Adrenal gland (tissue), 9 donors: ENCODE measurements at regions not wholly inside any gene's neighbourhood (a gene's known extent, or its start where the extent isn't known, plus 50 kb on each side); places are given as distances from the start of the nearest gene placed in this dataset.

ENCODE experiments used
- DNase-seq, 7 donors: peaks; one replicate each; pipeline ENCODE4 v3.0.0-alpha.2; 2019 to 2020
- H3K27ac ChIP-seq, 5 donors: fragments of 200-600 bp; sonication (generic) in 4 of 5; 1 replicate in 3 of 5; 2 replicates in 2 of 5; pipeline versions ENCODE4 v1.5.1 to v1.8.0; 2016 to 2020; ENCODE audit warnings: mild to moderate bottlenecking in 1 of 5
- H3K27me3 ChIP-seq: fragments of 200-600 bp; 2 replicates; pipeline ENCODE4 v1.8.0; 2021
- H3K36me3 ChIP-seq, 2 donors: fragments of 200-600 bp; replicated peaks in 1 of 2; 1 replicate in 1 of 2; 2 replicates in 1 of 2; pipeline versions ENCODE4 v1.5.1 to v1.8.0; 2018 to 2022
- H3K4me1 ChIP-seq, 2 donors: fragments of 200-600 bp; replicated peaks in 1 of 2; 1 replicate in 1 of 2; 2 replicates in 1 of 2; pipeline versions ENCODE4 v1.5.1 to v1.8.0; 2018 to 2021
- H3K4me3 ChIP-seq, 4 donors: fragments of 200-600 bp; sonication (generic) in 3 of 4; one replicate each; pipeline ENCODE4 v1.5.1; 2016 to 2018
- H3K9me3 ChIP-seq, 3 donors: fragments of 200-600 bp; sonication (generic) in 1 of 3; replicated peaks in 1 of 3; 1 replicate in 2 of 3; 2 replicates in 1 of 3; pipeline versions ENCODE4 v1.5.1 to v1.8.0; 2016 to 2021
- POLR2A ChIP-seq, 2 donors: fragments of 450-650 bp; IDR thresholded peaks; one replicate each; pipeline ENCODE4 v1.6.1; 2017; ENCODE audit warnings: antibody characterized with exemption in 2 of 2, mild to moderate bottlenecking in 2 of 2, moderate library complexity in 1 of 2
- WGBS, 4 donors: extraction: QIAGEN DNeasy Blood & Tissue Kit in 2 of 4; methylation state at CpG; one replicate each; pipeline versions ENCODE4 v1.1.5 to v1.1.7; 2013 to 2017; 5-methylcytosine and 5-hydroxymethylcytosine counted together
- intact Hi-C, 2 donors: fragments of 100-400 bp; cut with DNase I; formaldehyde crosslinking; loops; one replicate each; pipeline versions ENCODE4 v1.14.1 to v1.15.0; 2022 to 2023
- TF ChIP-seq, protein P1 (sequence below), 6 experiments: fragments of 450-650 bp in 4 of 6; fragments of 200-600 bp in 2 of 6; sonication (generic) in 1 of 6; IDR thresholded peaks; 1 replicate in 5 of 6; 2 replicates in 1 of 6; pipeline versions ENCODE4 v1.5.1 to v1.8.0; 2016 to 2021; ENCODE audit warnings: antibody characterized with exemption in 6 of 6, mild to moderate bottlenecking in 2 of 6, moderate library complexity in 1 of 6
- donor health status: healthy with polysubstance abuse.
- donor health status: Bipolar disorder and iron deficiency.
- donor health status: DM: yes; HTN: yes; CAD: no.
- donor health status: DM: no; HTN: no; CAD: no.
- donor health status: DM: no; HTN: no; CAD: no.

DNA sequence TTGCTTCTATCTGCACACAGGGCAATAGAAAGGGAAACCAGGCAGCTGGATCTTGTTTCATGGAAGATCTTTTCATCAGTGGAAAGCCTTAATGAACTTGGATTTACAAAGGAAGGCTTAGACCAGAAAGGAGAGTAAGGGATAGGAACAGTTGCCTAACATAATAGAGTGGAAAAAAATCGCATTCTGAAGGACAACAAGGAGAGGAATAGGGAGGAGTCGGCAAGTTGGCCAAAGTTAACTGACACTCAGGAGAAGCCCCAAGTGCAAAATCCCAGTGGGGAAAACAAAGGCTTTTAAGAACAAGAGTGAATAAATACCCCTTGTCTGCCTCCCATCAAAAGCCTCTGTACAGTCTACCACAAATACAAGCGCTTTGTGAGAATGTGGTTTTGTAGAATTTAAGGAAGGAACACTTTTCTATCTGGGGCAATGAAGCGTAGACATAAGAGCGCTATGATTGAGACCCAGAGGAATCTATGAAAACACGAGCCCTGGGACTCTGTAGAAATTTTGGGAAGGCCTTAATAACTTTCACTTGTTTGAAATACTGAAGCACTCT, 74.1 kb downstream of the ZNF648 start:
- intact Hi-C loops: no loop called here
- Histone ChIP-seq H3K27me3 (no peaks in the 10 kb centered on the region), H3K36me3 (no peaks in the 10 kb centered on the region), H3K4me1 (no peaks in the 10 kb centered on the region), H3K9me3 (no peaks in the 10 kb centered on the region), H3K27ac (no peak overlapping the region), H3K4me3 (no peak overlapping the region)
- TF ChIP-seq, protein P1, sequence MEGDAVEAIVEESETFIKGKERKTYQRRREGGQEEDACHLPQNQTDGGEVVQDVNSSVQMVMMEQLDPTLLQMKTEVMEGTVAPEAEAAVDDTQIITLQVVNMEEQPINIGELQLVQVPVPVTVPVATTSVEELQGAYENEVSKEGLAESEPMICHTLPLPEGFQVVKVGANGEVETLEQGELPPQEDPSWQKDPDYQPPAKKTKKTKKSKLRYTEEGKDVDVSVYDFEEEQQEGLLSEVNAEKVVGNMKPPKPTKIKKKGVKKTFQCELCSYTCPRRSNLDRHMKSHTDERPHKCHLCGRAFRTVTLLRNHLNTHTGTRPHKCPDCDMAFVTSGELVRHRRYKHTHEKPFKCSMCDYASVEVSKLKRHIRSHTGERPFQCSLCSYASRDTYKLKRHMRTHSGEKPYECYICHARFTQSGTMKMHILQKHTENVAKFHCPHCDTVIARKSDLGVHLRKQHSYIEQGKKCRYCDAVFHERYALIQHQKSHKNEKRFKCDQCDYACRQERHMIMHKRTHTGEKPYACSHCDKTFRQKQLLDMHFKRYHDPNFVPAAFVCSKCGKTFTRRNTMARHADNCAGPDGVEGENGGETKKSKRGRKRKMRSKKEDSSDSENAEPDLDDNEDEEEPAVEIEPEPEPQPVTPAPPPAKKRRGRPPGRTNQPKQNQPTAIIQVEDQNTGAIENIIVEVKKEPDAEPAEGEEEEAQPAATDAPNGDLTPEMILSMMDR (IDR thresholded peaks at IDR 0.05): no peak
- no peak for TF ChIP-seq POLR2A (IDR thresholded peaks at IDR 0.05)
- 65 to 74% (median 69%) methylated on average over 6 of the region's 6 CpGs for WGBS, 4 donors
- DNase-seq: no peak

DNA sequence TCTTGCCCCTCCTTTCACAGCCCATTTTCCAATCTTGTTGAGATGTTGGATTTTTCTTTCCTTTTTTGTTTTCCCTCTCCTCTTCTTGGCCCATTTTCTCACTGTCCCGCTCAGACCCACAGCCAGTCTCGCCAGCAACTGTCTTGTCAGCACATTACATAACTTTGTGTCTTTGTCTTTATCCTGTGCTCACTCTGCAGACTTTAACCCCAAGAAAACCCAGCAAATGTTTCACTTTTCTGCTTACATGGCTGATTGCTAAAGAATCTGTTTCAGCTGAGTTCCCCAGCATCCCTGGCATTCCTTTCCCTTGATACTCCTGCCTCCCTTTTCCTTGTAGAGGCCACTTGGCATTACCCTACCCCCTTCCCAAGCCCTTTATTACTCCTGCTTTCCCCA, 74.6 kb downstream of the ZNF648 start:
- Histone ChIP-seq H3K36me3 (no peaks in the 10 kb centered on the region), H3K9me3 (no peaks in the 10 kb centered on the region), H3K4me1 (no peaks in the 10 kb centered on the region), H3K4me3 (no peak overlapping the region), H3K27ac (no peak overlapping the region), H3K27me3 (no peaks in the 10 kb centered on the region)
- intact Hi-C loops: no loop called here
- DNase-seq: no peak
- TF ChIP-seq, protein P1 (IDR thresholded peaks at IDR 0.05): no peak
- TF ChIP-seq POLR2A (IDR thresholded peaks at IDR 0.05): no peak
- WGBS, 4 donors: 55 to 67% (median 65%) methylated on average over 2 of the region's 2 CpGs

DNA sequence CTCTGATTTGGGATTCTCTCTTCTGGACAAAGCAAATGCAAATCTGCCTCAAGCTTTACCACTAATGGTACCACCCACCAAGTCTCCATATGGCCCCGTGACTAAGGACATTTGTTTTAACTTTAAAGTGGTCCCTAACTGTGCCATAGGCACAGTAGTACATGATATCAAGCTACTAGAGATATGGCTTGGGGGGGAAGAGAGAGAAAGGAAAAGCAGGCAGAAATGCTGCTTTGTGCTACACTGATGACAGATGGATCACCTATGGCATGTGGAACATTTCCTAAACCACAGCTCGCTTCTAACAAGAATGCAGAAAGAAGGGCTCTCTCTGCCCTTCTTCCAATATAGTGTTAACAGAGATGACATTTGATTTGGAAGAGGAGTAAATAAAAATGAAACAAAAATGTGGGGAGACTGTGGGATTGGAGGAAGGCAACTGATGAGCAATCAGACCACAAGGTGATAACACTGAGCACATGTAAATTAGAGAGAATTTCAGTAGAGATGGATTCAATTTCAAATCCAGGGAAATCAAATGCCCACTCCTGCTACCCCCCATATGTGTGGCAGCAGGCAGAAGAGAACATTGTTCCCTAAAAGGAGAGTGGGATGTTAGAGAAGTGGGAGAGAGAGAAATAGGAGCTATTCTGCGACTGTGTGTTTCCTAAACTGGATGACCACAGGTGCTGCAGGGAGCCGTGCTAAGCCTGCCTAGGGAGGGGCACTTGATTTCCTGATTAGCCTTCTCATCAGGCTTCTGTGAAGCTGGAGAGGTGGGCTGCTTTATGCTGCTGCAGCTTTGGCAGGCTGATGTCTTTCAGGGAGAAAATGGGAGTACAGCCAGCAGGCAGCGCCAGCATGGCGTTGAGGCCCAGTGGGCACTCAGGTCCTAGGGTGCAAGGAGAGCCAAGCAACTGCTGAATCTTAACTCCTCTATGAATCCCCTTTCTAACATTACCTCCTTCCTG, 75.3 kb downstream of the ZNF648 start:
- WGBS, 4 donors: 52 to 66% (median 61%) methylated on average over 6 of the region's 6 CpGs
- no peaks in the 10 kb centered on the region for H3K36me3 ChIP-seq
- no peak overlapping the region for H3K4me3 ChIP-seq
- no peaks in the 10 kb centered on the region for H3K9me3 ChIP-seq
- TF ChIP-seq, protein P1 (IDR thresholded peaks at IDR 0.05): no peak
- no peak for TF ChIP-seq POLR2A (IDR thresholded peaks at IDR 0.05)
- DNase-seq: no peak
- H3K4me1 ChIP-seq: no peaks in the 10 kb centered on the region
- no peak overlapping the region for H3K27ac ChIP-seq
- no peaks in the 10 kb centered on the region for H3K27me3 ChIP-seq
- intact Hi-C loops: no loop called here

GRCh38 chr1:181985281-181985680, 76.2 kb downstream of the ZNF648 start:
- Histone ChIP-seq H3K27ac (no peak overlapping the region), H3K36me3 (no peaks in the 10 kb centered on the region), H3K9me3 (no peaks in the 10 kb centered on the region), H3K27me3 (no peaks in the 10 kb centered on the region), H3K4me1 (no peaks in the 10 kb centered on the region), H3K4me3 (no peak overlapping the region)
- 79 to 92% (median 82%) methylated on average over 3 of the region's 3 CpGs for WGBS, 4 donors
- intact Hi-C loops: no loop called here
- DNase-seq: no peak
- no peak for TF ChIP-seq POLR2A (IDR thresholded peaks at IDR 0.05)
- TF ChIP-seq, protein P1 (IDR thresholded peaks at IDR 0.05): no peak
